ENCODE measurements at regions not wholly inside any gene's neighbourhood (a gene's known extent, or its start where the extent isn't known, plus 50 kb on each side); places are given as distances from the start of the nearest gene placed in this dataset.

- Mint-ChIP-seq H3K4me3 (no peak overlapping the region), H3K36me3 (ENCODE audit: insufficient read depth in 1 of 3, low read depth in 3 of 3) (peaks cover 0 to 20% (median 5%) of the 10 kb centered on the region in 3 experiments; a peak in 4 of 7 replicates), H3K4me1 (no peaks in the 10 kb centered on the region), H3K9me3 (peaks cover 20 to 23% of the 10 kb centered on the region in 2 experiments), H3K27ac (no peak overlapping the region), H3K27me3 (ENCODE audit: low read depth) (no peaks in the 10 kb centered on the region; the same call in 1 of the 2 replicates)
- Histone ChIP-seq H3K56ac (ENCODE audit: insufficient read length, low read depth, low read length) (no peak overlapping the region), H3K23me2 (ENCODE audit: insufficient read length, low read depth, low read length, poor library complexity, severe bottlenecking) (no peaks in the 10 kb centered on the region), H3K9me3 (ENCODE audit: control insufficient read depth, low read depth, low read length) (no peaks in the 10 kb centered on the region), H2BK12ac (ENCODE audit: insufficient read length, low read depth, low read length) (no peak overlapping the region), H3K9ac (ENCODE audit: extremely low read depth, insufficient read length, low read length) (no peak overlapping the region), H3K79me2 (ENCODE audit: insufficient read depth, low read length) (no peaks in the 10 kb centered on the region), H2BK120ac (ENCODE audit: low read depth, low read length, poor library complexity, severe bottlenecking) (no peak overlapping the region), H3K4ac (ENCODE audit: low read depth, low read length) (no peak overlapping the region), H3K14ac (ENCODE audit: insufficient read depth, low read length) (no peak overlapping the region), H3K4me1 (ENCODE audit: insufficient read depth, low read length) (no peaks in the 10 kb centered on the region), H4K91ac (ENCODE audit: insufficient read length, low read depth, low read length) (no peak overlapping the region), H2AFZ (ENCODE audit: low read length) (no peak overlapping the region), H2BK20ac (ENCODE audit: low read depth, low read length, poor library complexity, severe bottlenecking) (no peak overlapping the region), H4K8ac (replicated peaks; ENCODE audit: insufficient read length, low read depth, low read length) (no peak overlapping the region), H3K18ac (ENCODE audit: insufficient read length, low read depth, low read length) (no peak overlapping the region), H3T11ph (ENCODE audit: low read length) (no peak overlapping the region), H3K27me3 (ENCODE audit: insufficient read depth, low read length) (no peaks in the 10 kb centered on the region), H4K20me1 (ENCODE audit: control insufficient read depth, insufficient read depth, insufficient read length) (no peaks in the 10 kb centered on the region), H2BK5ac (ENCODE audit: insufficient read length, low read length) (no peak overlapping the region), H3K79me1 (ENCODE audit: insufficient read depth, low read depth, low read length, poor library complexity, severe bottlenecking) (no peaks in the 10 kb centered on the region), H2BK15ac (ENCODE audit: low read depth, low read length) (no peak overlapping the region), H2AK5ac (ENCODE audit: insufficient read length, low read length) (no peak overlapping the region), H4K5ac (ENCODE audit: insufficient read length, low read depth, low read length) (no peak overlapping the region), H3K4me2 (ENCODE audit: insufficient read depth, insufficient read length, low read length) (no peak overlapping the region), H3K27ac (ENCODE audit: insufficient read length, low read depth, low read length) (no peak overlapping the region), H3K23ac (ENCODE audit: insufficient read length, low read depth, low read length) (no peak overlapping the region)
- no peak for DNase-seq
- TF ChIP-seq, protein P1, sequence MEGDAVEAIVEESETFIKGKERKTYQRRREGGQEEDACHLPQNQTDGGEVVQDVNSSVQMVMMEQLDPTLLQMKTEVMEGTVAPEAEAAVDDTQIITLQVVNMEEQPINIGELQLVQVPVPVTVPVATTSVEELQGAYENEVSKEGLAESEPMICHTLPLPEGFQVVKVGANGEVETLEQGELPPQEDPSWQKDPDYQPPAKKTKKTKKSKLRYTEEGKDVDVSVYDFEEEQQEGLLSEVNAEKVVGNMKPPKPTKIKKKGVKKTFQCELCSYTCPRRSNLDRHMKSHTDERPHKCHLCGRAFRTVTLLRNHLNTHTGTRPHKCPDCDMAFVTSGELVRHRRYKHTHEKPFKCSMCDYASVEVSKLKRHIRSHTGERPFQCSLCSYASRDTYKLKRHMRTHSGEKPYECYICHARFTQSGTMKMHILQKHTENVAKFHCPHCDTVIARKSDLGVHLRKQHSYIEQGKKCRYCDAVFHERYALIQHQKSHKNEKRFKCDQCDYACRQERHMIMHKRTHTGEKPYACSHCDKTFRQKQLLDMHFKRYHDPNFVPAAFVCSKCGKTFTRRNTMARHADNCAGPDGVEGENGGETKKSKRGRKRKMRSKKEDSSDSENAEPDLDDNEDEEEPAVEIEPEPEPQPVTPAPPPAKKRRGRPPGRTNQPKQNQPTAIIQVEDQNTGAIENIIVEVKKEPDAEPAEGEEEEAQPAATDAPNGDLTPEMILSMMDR (conservative IDR thresholded peaks at IDR 0.05): no peak
- WGBS (ENCODE audit: extremely low coverage, insufficient read length, low lambda C conversion rate): no CpG with 5 or more reads among the region's 3 CpGs
Observed at GRCh38 chr9:18275313-18275990, 198.5 kb upstream of the ADAMTSL1 start.
